ENCODE measurements at regions not wholly inside any gene's neighbourhood (a gene's known extent, or its start where the extent isn't known, plus 50 kb on each side); places are given as distances from the start of the nearest gene placed in this dataset.
"Not testable (repeated sequence)": the region's sequence is repeated elsewhere in the genome, so short reads cannot be mapped to it uniquely, and the experiment has no call there.

- TF ChIP-seq CTCF, POLR2A (IDR thresholded peaks at IDR 0.05): not testable (repeated sequence)
These were observed 131.1 kb upstream of the LPP start for GRCh38 chr3:188022902-188023301.

Data from lower leg skin (tissue), 3 donors.